ENCODE measurements at regions not wholly inside any gene's neighbourhood (a gene's known extent, or its start where the extent isn't known, plus 50 kb on each side); places are given as distances from the start of the nearest gene placed in this dataset.
A peak's percentile ranks its signal among the peaks of the same experiment; 100 is the strongest.

DNA sequence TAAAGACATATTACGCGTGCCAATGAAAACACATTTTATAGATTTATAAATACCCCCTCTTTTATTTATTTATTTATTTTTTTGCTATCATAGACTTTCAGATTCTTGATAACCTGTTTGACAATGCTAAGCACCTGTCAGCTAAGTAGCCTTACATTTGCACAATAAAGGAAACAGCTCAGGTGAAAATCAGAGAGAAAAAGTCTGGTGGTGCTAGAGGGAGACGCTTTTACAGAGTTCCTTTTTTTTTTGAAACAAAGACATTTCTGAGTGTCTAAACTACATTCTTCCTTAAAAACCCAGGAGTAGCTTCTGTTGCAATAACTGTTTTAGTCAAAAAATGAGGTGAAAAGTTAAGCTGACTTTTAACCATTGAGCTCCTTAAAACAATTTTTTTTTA lies 1611.6 kb downstream of the NCAM2 start:
- H4K20me1 ChIP-seq (ENCODE audit: low read depth, low read length): no peaks in the 10 kb centered on the region
- TF ChIP-seq CTCF (IDR thresholded peaks at IDR 0.05; ENCODE audit: insufficient read depth, low read length, poor library complexity, severe bottlenecking) (no peak), EZH2phosphoT487 (conservative IDR thresholded peaks at IDR 0.05; ENCODE audit: low read length) (no peak)
- no peak overlapping the region for H3K4me3 ChIP-seq (ENCODE audit: insufficient read depth, low read length, poor library complexity, severe bottlenecking)
- H3K27ac ChIP-seq (ENCODE audit: low read depth, low read length): no peak overlapping the region
- H3K9ac ChIP-seq (ENCODE audit: low read length): no peak overlapping the region
- H3K4me2 ChIP-seq (ENCODE audit: low read depth, low read length, poor library complexity, severe bottlenecking): no peak overlapping the region
- no peaks in the 10 kb centered on the region for H3K36me3 ChIP-seq (ENCODE audit: low read length)
- H3F3A ChIP-seq (ENCODE audit: insufficient read depth): no peaks in the 10 kb centered on the region
- no peaks in the 10 kb centered on the region for H3K9me2 ChIP-seq (replicated peaks; ENCODE audit: insufficient read depth, low read length)
- no peaks in the 10 kb centered on the region for H3K27me3 ChIP-seq (ENCODE audit: low read length)
- peak overlapping the region; percentile 64 for H2AFZ ChIP-seq (ENCODE audit: low read depth, low read length, severe bottlenecking)
- H3K9me3 ChIP-seq (ENCODE audit: insufficient read depth, low read length): no peaks in the 10 kb centered on the region
- H3K79me2 ChIP-seq (ENCODE audit: insufficient read depth, low read length): no peaks in the 10 kb centered on the region

GRCh38 chr21:22627911-22628310 lies 1629.7 kb downstream of the NCAM2 start:
- Histone ChIP-seq H3K27ac (ENCODE audit: low read depth, low read length) (no peak overlapping the region), H3K4me3 (ENCODE audit: insufficient read depth, low read length, poor library complexity, severe bottlenecking) (no peak overlapping the region), H3K9me2 (replicated peaks; ENCODE audit: insufficient read depth, low read length) (no peaks in the 10 kb centered on the region), H3F3A (ENCODE audit: insufficient read depth) (no peaks in the 10 kb centered on the region), H3K79me2 (ENCODE audit: insufficient read depth, low read length) (no peaks in the 10 kb centered on the region), H2AFZ (ENCODE audit: low read depth, low read length, severe bottlenecking) (no peak overlapping the region), H3K27me3 (ENCODE audit: low read length) (no peaks in the 10 kb centered on the region), H3K36me3 (ENCODE audit: low read length) (no peaks in the 10 kb centered on the region), H4K20me1 (ENCODE audit: low read depth, low read length) (no peaks in the 10 kb centered on the region), H3K9me3 (ENCODE audit: insufficient read depth, low read length) (no peaks in the 10 kb centered on the region), H3K4me2 (ENCODE audit: low read depth, low read length, poor library complexity, severe bottlenecking) (no peak overlapping the region), H3K9ac (ENCODE audit: low read length) (no peak overlapping the region)
- no peak for TF ChIP-seq EZH2phosphoT487 (conservative IDR thresholded peaks at IDR 0.05; ENCODE audit: low read length)
- TF ChIP-seq CTCF (IDR thresholded peaks at IDR 0.05; ENCODE audit: insufficient read depth, low read length, poor library complexity, severe bottlenecking): no peak

DNA sequence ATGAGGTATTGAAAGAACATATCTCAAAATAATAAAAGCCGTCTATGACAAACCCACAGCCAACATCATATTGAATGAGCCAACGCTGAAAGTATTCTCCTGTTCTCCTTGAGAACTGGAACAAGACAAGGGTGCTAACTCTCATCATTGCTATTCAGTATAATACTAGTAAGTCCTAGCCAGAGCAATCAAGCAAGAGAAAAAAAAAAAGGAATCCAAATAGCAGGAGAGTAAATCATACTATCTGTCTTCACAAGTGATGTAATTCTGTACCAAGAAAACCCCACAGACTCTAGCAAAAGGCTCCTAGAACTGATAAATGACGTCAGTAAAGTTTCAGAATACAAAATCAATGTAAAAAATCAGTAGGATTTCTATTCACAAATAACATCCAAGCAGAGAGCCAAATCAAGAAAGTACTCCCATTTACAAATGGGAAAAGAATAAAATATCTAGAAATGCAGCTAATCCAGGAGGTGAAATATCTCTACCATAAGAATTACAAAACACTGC lies 1632.8 kb downstream of the NCAM2 start:
- no peak for TF ChIP-seq CTCF (IDR thresholded peaks at IDR 0.05; ENCODE audit: insufficient read depth, low read length, poor library complexity, severe bottlenecking)
- TF ChIP-seq EZH2phosphoT487 (conservative IDR thresholded peaks at IDR 0.05; ENCODE audit: low read length): no peak
- Histone ChIP-seq H3K9ac (ENCODE audit: low read length) (no peak overlapping the region), H3K4me3 (ENCODE audit: insufficient read depth, low read length, poor library complexity, severe bottlenecking) (no peak overlapping the region), H3K4me2 (ENCODE audit: low read depth, low read length, poor library complexity, severe bottlenecking) (no peak overlapping the region), H2AFZ (ENCODE audit: low read depth, low read length, severe bottlenecking) (no peak overlapping the region), H3K79me2 (ENCODE audit: insufficient read depth, low read length) (no peaks in the 10 kb centered on the region), H3K27me3 (ENCODE audit: low read length) (no peaks in the 10 kb centered on the region), H3K27ac (ENCODE audit: low read depth, low read length) (no peak overlapping the region), H4K20me1 (ENCODE audit: low read depth, low read length) (no peaks in the 10 kb centered on the region), H3K9me3 (ENCODE audit: insufficient read depth, low read length) (no peaks in the 10 kb centered on the region), H3K36me3 (ENCODE audit: low read length) (no peaks in the 10 kb centered on the region), H3F3A (ENCODE audit: insufficient read depth) (no peaks in the 10 kb centered on the region), H3K9me2 (replicated peaks; ENCODE audit: insufficient read depth, low read length) (no peaks in the 10 kb centered on the region)
